Mesenchymal stem cell (in vitro differentiated cells and primary cell): ENCODE measurements at regions not wholly inside any gene's neighbourhood (a gene's known extent, or its start where the extent isn't known, plus 50 kb on each side); places are given as distances from the start of the nearest gene placed in this dataset.

Experiments
- DNase-seq: peaks from one replicate; pipeline ENCODE4 v3.0.0-alpha.2; 2013
- H2AFZ ChIP-seq: one replicate; pipeline ENCODE4 v1.6.1; 2013; ENCODE audit warnings: low read depth, mild to moderate bottlenecking, control low read depth, inconsistent platforms, low read length, moderate library complexity
- H2AK5ac ChIP-seq: 2 replicates; pipeline ENCODE4 v1.6.1; 2013; ENCODE audit warnings: low read length, moderate library complexity, mild to moderate bottlenecking, inconsistent platforms; ENCODE audit not compliant: severe bottlenecking
- H2BK120ac ChIP-seq: one replicate; pipeline ENCODE4 v1.6.1; 2013; ENCODE audit warnings: low read depth, mild to moderate bottlenecking, inconsistent platforms, low read length, moderate library complexity
- H2BK12ac ChIP-seq, 2 experiments: one replicate each; pipeline ENCODE4 v1.6.1; 2013; ENCODE audit warnings: inconsistent platforms in 2 of 2, low read length in 2 of 2, mild to moderate bottlenecking in 2 of 2, moderate library complexity in 2 of 2, control low read depth in 1 of 2
- H2BK15ac ChIP-seq: one replicate; pipeline ENCODE4 v1.6.1; 2013; ENCODE audit warnings: mild to moderate bottlenecking, low read depth, inconsistent platforms; ENCODE audit not compliant: poor library complexity, severe bottlenecking
- H2BK5ac ChIP-seq: 2 replicates; pipeline ENCODE4 v1.6.1; 2013; ENCODE audit warnings: low read depth, mild to moderate bottlenecking, low read length, control low read depth, inconsistent platforms; ENCODE audit not compliant: poor library complexity, severe bottlenecking
- H3K14ac ChIP-seq, 2 experiments: one replicate each; pipeline ENCODE4 v1.6.1; 2013; ENCODE audit warnings: inconsistent platforms in 2 of 2, low read length in 2 of 2, control low read depth in 1 of 2, mild to moderate bottlenecking in 1 of 2, moderate library complexity in 1 of 2
- H3K18ac ChIP-seq, 2 experiments: one replicate each; pipeline ENCODE4 v1.6.1; 2013; ENCODE audit warnings: inconsistent platforms in 2 of 2, low read length in 2 of 2, control low read depth in 1 of 2, low read depth in 1 of 2, mild to moderate bottlenecking in 1 of 2
- H3K23ac ChIP-seq, 2 experiments: one replicate each; pipeline ENCODE4 v1.6.1; 2013; ENCODE audit warnings: inconsistent platforms in 2 of 2, low read length in 2 of 2, mild to moderate bottlenecking in 2 of 2, moderate library complexity in 2 of 2, control low read depth in 1 of 2
- H3K27ac ChIP-seq: 2 replicates; pipeline ENCODE4 v1.5.1; 2013; ENCODE audit warnings: mild to moderate bottlenecking, moderate library complexity, low read length, control low read depth, inconsistent platforms; ENCODE audit not compliant: poor library complexity, severe bottlenecking
- H3K27me3 ChIP-seq, 2 experiments: 2 replicates each; pipeline versions ENCODE4 v1.6.1 to v1.7.0; 2013; ENCODE audit warnings: low read length in 2 of 2, mild to moderate bottlenecking in 2 of 2, moderate library complexity in 2 of 2, control low read depth in 1 of 2, inconsistent platforms in 1 of 2; ENCODE audit not compliant: control insufficient read depth in 1 of 2, insufficient read depth in 1 of 2
- H3K36me3 ChIP-seq, 2 experiments: 2 replicates each; pipeline versions ENCODE4 v1.6.1 to v1.7.0; 2013; ENCODE audit warnings: low read length in 2 of 2, control low read depth in 1 of 2, inconsistent platforms in 1 of 2, low read depth in 1 of 2, mild to moderate bottlenecking in 1 of 2; ENCODE audit not compliant: insufficient read depth in 2 of 2, control insufficient read depth in 1 of 2
- H3K4ac ChIP-seq, 2 experiments: one replicate each; pipeline ENCODE4 v1.6.1; 2013; ENCODE audit warnings: inconsistent platforms in 2 of 2, low read length in 2 of 2, mild to moderate bottlenecking in 2 of 2, moderate library complexity in 2 of 2, control low read depth in 1 of 2, low read depth in 1 of 2
- H3K4me1 ChIP-seq: 2 replicates; pipeline ENCODE4 v1.6.1; 2013; ENCODE audit warnings: low read depth, low read length, control low read depth; ENCODE audit not compliant: control insufficient read depth, insufficient read depth
- H3K4me2 ChIP-seq: 2 replicates; pipeline ENCODE4 v1.6.1; 2013; ENCODE audit warnings: low read length, mild to moderate bottlenecking, inconsistent platforms; ENCODE audit not compliant: poor library complexity, severe bottlenecking
- H3K4me3 ChIP-seq, 2 experiments: 2 replicates each; pipeline versions ENCODE4 v1.5.1 to v1.7.0; 2013; ENCODE audit warnings: low read length in 2 of 2, mild to moderate bottlenecking in 2 of 2, control low read depth in 1 of 2, low read depth in 1 of 2; ENCODE audit not compliant: insufficient read depth in 1 of 2
- H3K79me1 ChIP-seq: replicated peaks from 2 replicates; pipeline ENCODE4 v1.6.1; 2013; ENCODE audit warnings: mild to moderate bottlenecking, control low read depth, low read length, inconsistent platforms; ENCODE audit not compliant: poor library complexity, severe bottlenecking
- H3K9ac ChIP-seq: 2 replicates; pipeline ENCODE4 v1.7.0; 2013; ENCODE audit warnings: mild to moderate bottlenecking, low read length, moderate library complexity
- H3K9me3 ChIP-seq: 2 replicates; pipeline ENCODE4 v1.7.0; 2013; ENCODE audit warnings: mild to moderate bottlenecking, low read length; ENCODE audit not compliant: control insufficient read depth
- H4K8ac ChIP-seq: one replicate; pipeline ENCODE4 v1.6.1; 2013; ENCODE audit warnings: inconsistent platforms, mild to moderate bottlenecking, low read length, moderate library complexity
- H4K91ac ChIP-seq: one replicate; pipeline ENCODE4 v1.6.1; 2013; ENCODE audit warnings: mild to moderate bottlenecking, low read length, inconsistent platforms
- WGBS: methylation state at CpG from one replicate; pipeline ENCODE4 v1.1.7; 2013; ENCODE audit warnings: mixed read lengths; 5-methylcytosine and 5-hydroxymethylcytosine counted together

DNA sequence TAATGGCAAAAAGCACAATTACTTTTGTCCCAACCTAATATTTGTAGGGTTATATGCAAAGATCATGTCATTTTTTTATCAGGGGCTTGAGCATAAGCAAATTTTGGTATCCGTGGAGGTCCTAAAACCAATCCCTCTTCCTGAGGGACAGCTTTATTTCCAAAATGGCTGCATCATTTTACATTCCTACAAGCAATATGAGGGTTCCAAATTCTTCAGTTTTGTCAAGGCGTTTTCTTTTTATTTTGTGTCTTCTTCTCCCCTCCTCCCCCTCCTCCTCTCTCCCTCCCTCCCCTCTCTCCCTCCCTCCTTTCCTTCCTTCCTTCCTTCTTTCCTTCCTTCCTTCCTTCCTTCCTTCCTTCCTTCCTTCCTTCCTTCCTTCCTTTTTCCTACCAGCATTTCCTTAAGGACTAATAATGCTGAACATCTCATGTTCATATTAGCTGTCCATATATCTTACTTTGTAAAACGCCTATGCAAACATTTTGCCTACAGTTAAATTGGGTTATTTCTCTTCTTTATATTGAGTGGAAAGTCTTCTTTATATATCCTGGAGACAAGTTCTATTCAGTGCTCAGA lies 881.8 kb downstream of the DCDC2C start:
- Histone ChIP-seq H3K9me3 (peaks cover 6% of the 10 kb centered on the region), H2AK5ac (no peak overlapping the region), H2BK12ac (no peak overlapping the region), H3K23ac (no peak overlapping the region), H3K36me3 (no peaks in the 10 kb centered on the region), H4K8ac (no peak overlapping the region), H3K79me1 (no peaks in the 10 kb centered on the region), H3K27me3 (no peaks in the 10 kb centered on the region), H3K9ac (no peak overlapping the region), H3K27ac (no peak overlapping the region), H2AFZ (no peak overlapping the region), H3K18ac (no peak overlapping the region), H3K4me1 (no peaks in the 10 kb centered on the region), H2BK120ac (no peak overlapping the region), H3K14ac (no peak overlapping the region), H4K91ac (no peak overlapping the region), H3K4me2 (no peak overlapping the region), H3K4me3 (no peak overlapping the region), H2BK5ac (no peak overlapping the region), H2BK15ac (no peak overlapping the region), H3K4ac (no peak overlapping the region)
- no peak for DNase-seq
- WGBS: 79% methylated on average over 2 of the region's 3 CpGs

DNA sequence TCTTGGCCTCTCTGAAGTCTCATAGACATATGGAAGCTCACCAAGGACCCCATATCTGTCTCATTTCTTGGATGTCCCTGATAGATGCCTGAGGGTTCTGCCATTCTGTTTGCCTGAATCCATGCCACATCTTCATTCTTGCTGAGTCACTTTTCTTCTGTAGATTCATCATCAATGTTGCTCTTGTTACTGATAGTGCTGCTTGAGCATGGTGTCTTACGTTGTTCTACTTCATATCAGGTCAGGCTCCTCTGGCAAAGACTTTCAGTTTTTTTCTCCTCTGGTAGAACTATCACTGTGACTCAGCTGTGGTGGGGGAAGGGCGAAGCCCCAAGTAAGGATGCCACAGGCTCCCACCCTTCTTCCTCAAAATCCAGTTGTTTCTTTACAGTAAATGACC lies 885.2 kb downstream of the DCDC2C start:
- Histone ChIP-seq H2AFZ (no peak overlapping the region), H3K27ac (no peak overlapping the region), H2BK5ac (no peak overlapping the region), H3K4me3 (no peak overlapping the region), H3K79me1 (no peaks in the 10 kb centered on the region), H3K9ac (no peak overlapping the region), H2BK12ac (no peak overlapping the region), H3K23ac (no peak overlapping the region), H3K4ac (no peak overlapping the region), H2AK5ac (no peak overlapping the region), H3K27me3 (no peaks in the 10 kb centered on the region), H4K91ac (no peak overlapping the region), H3K36me3 (no peaks in the 10 kb centered on the region), H3K4me2 (no peak overlapping the region), H3K14ac (no peak overlapping the region), H2BK120ac (no peak overlapping the region), H3K18ac (no peak overlapping the region), H4K8ac (no peak overlapping the region), H3K9me3 (peaks cover 9% of the 10 kb centered on the region), H3K4me1 (no peaks in the 10 kb centered on the region), H2BK15ac (no peak overlapping the region)
- DNase-seq: no peak
- WGBS: 100% methylated on average over 1 of the region's 2 CpGs

DNA sequence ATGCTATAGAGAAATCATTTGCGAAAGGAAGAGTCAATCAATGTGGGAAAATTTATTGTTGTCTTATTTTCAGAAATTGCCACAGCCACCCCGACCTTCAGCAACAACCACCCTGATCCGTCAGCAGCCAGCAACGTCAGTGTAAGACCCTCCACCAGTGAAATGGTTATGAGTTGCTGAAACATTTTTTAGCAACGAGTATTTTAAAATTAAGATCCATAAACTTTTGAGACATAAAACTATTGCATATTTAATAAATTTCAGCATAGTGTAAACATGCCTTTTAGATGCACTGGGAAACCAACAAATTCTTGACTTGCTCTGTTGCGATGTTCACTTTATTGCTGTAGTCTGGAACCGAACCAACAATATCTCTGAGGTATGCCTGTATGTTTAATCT lies 887.9 kb downstream of the DCDC2C start:
- Histone ChIP-seq H4K8ac (no peak overlapping the region), H2AK5ac (no peak overlapping the region), H3K9ac (no peak overlapping the region), H2BK5ac (no peak overlapping the region), H2BK15ac (no peak overlapping the region), H2BK120ac (no peak overlapping the region), H3K18ac (no peak overlapping the region), H4K91ac (no peak overlapping the region), H3K79me1 (no peaks in the 10 kb centered on the region), H3K14ac (no peak overlapping the region), H3K9me3 (peaks cover 19% of the 10 kb centered on the region), H3K4me3 (no peak overlapping the region), H3K27ac (no peak overlapping the region), H3K27me3 (no peaks in the 10 kb centered on the region), H3K36me3 (no peaks in the 10 kb centered on the region), H3K23ac (no peak overlapping the region), H3K4me1 (no peaks in the 10 kb centered on the region), H3K4me2 (no peak overlapping the region), H2AFZ (no peak overlapping the region), H3K4ac (no peak overlapping the region), H2BK12ac (no peak overlapping the region)
- DNase-seq: no peak
- WGBS: 90% methylated on average over 2 of the region's 7 CpGs

DNA sequence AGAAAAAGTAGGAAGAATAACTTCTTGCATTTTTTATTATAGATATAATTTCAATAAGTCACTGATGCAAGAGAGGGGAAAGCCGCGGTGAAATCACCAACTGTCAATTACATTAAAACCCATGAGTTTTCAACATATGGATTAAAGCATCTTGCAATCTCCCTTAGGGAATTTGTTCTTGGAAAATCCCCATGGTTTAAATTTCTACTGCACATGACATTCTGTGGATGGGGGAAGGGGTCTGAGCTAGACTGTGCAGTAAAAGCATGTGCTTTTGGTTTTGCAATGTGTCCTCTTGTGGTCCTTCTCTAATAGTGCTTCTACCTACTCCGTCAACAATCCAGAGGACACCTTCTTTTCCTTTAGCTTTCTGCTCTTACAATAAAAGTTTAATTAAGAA lies 894.0 kb downstream of the DCDC2C start:
- no peak overlapping the region for H3K27ac ChIP-seq
- no peak for DNase-seq
- H3K9me3 ChIP-seq: peaks cover 33% of the 10 kb centered on the region
- no peak overlapping the region for H4K91ac ChIP-seq
- H2BK15ac ChIP-seq: no peak overlapping the region
- H3K4me3 ChIP-seq: no peak overlapping the region
- no peak overlapping the region for H3K4ac ChIP-seq
- H3K79me1 ChIP-seq: no peaks in the 10 kb centered on the region
- H2AK5ac ChIP-seq: no peak overlapping the region
- H2BK120ac ChIP-seq: no peak overlapping the region
- H2AFZ ChIP-seq: no peak overlapping the region
- H2BK5ac ChIP-seq: no peak overlapping the region
- H3K9ac ChIP-seq: no peak overlapping the region
- H3K27me3 ChIP-seq: no peaks in the 10 kb centered on the region
- no peak overlapping the region for H2BK12ac ChIP-seq
- no CpG with 5 or more reads among the region's 3 CpGs for WGBS
- no peak overlapping the region for H3K4me2 ChIP-seq
- no peaks in the 10 kb centered on the region for H3K36me3 ChIP-seq
- no peak overlapping the region for H4K8ac ChIP-seq
- H3K18ac ChIP-seq: no peak overlapping the region
- H3K23ac ChIP-seq: no peak overlapping the region
- H3K4me1 ChIP-seq: no peaks in the 10 kb centered on the region
- no peak overlapping the region for H3K14ac ChIP-seq
